Spleen (tissue), 7 donors: ENCODE measurements at regions not wholly inside any gene's neighbourhood (a gene's known extent, or its start where the extent isn't known, plus 50 kb on each side); places are given as distances from the start of the nearest gene placed in this dataset.
"Not testable (repeated sequence)": the region's sequence is repeated elsewhere in the genome, so short reads cannot be mapped to it uniquely, and the experiment has no call there.

Experiments
- CTCF ChIP-seq, 11 experiments: fragments of 200-600 bp in 7 of 11; fragments of 450-650 bp in 4 of 11; sonication (generic) in 4 of 11; IDR thresholded peaks in 8 of 11; conservative IDR thresholded peaks in 3 of 11; 1 replicate in 7 of 11; 2 replicates in 4 of 11; pipeline versions ENCODE4 v1.4.0 to v1.8.0; 2016 to 2021; ENCODE audit warnings: antibody characterized with exemption in 11 of 11, inconsistent platforms in 4 of 11, mild to moderate bottlenecking in 1 of 11
- POLR2A ChIP-seq, 3 donors: fragments of 450-650 bp; IDR thresholded peaks; one replicate each; pipeline ENCODE4 v1.5.1; 2017; ENCODE audit warnings: antibody characterized with exemption in 3 of 3, mild to moderate bottlenecking in 1 of 3
- donor health status: DM: no; HTN: no; CAD: no; lungs with moderate emphysema.
- donor health status: DM: no; HTN: no; CAD: no.
- donor health status: DM: no; HTN: no; CAD: no.

- TF ChIP-seq CTCF (IDR thresholded peaks at IDR 0.05 in 8 of 11, conservative IDR thresholded peaks at IDR 0.05 in 3 of 11); POLR2A (IDR thresholded peaks at IDR 0.05): not testable (repeated sequence)
Measured at GRCh38 chr9:64498409-64498808, 786.6 kb downstream of the FOXD4L5 start.
